ENCODE measurements at regions not wholly inside any gene's neighbourhood (a gene's known extent, or its start where the extent isn't known, plus 50 kb on each side); places are given as distances from the start of the nearest gene placed in this dataset.

GRCh38 chr14:61996753-61997152, 234.5 kb downstream of the SNAPC1 start:
- no peak overlapping the region for H3K4me3 ChIP-seq (ENCODE audit: low read depth, low read length)
- no peak for DNase-seq (ENCODE audit: low read depth)

GRCh38 chr14:61997161-61997560, 234.9 kb downstream of the SNAPC1 start:
- H3K4me3 ChIP-seq (ENCODE audit: low read depth, low read length) = no peak overlapping the region
- DNase-seq (ENCODE audit: low read depth) = no peak

DNA sequence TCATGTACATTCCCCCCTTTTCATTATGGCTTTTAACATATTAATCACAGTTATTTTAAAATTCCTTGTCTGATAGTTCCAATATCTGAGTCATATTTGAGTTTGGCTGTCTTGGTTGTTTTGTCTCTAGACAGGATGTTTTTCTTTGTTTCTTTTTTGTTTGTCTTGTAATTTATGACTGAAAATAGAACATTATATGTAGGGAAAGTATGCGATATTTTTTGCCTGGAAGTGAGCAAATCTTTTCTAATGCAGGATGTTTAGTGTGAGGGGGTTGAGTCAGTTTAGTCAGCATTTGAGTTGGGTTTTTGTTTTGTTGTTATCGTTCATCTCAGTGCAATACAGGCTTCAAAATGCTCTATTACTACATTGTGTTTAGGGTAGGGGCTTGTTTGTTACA, 239.7 kb downstream of the SNAPC1 start:
- no peak for DNase-seq (ENCODE audit: low read depth)
- no peak overlapping the region for H3K4me3 ChIP-seq (ENCODE audit: low read depth, low read length)

DNA sequence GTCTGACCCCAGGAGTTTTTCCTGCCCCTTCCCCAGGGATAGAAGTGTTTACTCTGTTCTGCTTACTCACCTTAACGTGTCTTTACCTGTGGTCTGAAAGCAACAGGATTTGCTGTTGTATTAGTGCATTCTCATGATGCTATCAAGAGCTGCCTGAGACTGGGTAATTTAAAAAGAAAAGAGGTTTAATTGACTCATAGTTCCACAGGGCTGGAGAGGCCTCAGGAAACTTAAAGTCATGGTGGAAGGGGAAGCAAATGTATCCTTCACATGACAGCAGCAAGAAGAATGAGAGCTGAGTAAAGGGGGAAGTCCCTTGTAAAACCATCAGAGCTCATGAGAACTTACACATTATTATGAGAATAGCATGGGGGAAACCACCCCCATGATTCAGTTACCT, 240.4 kb downstream of the SNAPC1 start:
- DNase-seq (ENCODE audit: low read depth) = no peak
- H3K4me3 ChIP-seq (ENCODE audit: low read depth, low read length) = no peak overlapping the region

DNA sequence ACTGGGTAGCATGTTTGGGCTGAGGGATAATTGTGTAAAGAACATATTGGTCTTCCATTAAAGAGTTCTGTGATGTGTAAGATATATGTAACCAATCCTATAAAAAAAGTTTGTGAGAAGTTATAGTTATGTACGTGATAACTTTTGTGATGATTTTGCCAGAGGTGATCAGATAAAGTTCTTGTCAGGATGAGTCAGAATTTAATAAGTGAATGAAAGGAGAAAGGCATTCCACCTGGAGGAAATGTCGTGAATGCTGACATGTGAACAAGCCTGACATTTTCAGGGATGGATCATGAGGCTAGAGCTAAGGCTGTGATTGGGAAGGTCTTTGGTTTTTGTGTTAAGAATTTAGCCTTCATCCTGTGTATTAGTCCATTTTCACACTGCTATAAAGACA, 241.5 kb downstream of the SNAPC1 start:
- H3K4me3 ChIP-seq (ENCODE audit: low read depth, low read length) = no peak overlapping the region
- DNase-seq (ENCODE audit: low read depth) = no peak

DNA sequence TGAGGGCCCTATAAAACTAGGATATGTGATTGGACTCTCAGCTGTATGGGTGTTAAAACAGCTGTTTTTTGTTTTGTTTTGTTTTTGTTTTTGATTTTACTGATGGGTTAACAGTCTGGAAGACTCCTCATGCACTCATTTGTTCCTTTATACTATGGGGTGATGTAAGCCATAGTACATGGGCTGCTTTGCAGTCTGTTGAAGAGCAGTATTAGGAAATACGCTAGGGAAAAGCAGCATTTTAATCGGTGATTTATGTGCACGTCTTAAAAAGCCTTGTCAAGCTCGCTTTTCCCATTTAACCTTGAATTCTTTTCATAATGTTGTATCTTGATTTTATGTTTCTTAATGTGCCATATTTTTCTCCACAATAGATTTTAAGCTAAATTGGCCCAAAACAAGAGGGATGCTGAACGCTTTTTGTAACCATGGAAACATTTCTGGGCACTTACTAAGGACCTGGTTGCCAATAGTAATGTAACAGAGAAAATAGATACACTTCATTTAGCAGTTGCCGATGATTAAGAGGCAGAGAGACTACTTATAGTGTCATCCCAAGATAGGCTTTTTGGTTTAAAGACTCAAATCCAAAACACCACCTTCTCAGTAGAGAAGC, 244.0 kb downstream of the SNAPC1 start:
- DNase-seq (ENCODE audit: low read depth) = no peak
- H3K4me3 ChIP-seq (ENCODE audit: low read depth, low read length) = no peak overlapping the region

GRCh38 chr14:62015243-62015642, 253.0 kb downstream of the SNAPC1 start:
- no peak overlapping the region for H3K4me3 ChIP-seq (ENCODE audit: low read depth, low read length)
- DNase-seq (ENCODE audit: low read depth) = no peak

- H3K4me3 ChIP-seq (ENCODE audit: low read depth, low read length) = no peak overlapping the region
- peak; percentile 32 for DNase-seq (ENCODE audit: low read depth)
Measured at GRCh38 chr14:62015945-62016344, 253.7 kb downstream of the SNAPC1 start.

- H3K4me3 ChIP-seq (ENCODE audit: low read depth, low read length) = no peak overlapping the region
- no peak for DNase-seq (ENCODE audit: low read depth)
Measured at GRCh38 chr14:62017651-62018230, 255.5 kb downstream of the SNAPC1 start.

GRCh38 chr14:62018606-62019005, 256.4 kb downstream of the SNAPC1 start:
- H3K4me3 ChIP-seq (ENCODE audit: low read depth, low read length) = no peak overlapping the region

GRCh38 chr14:62027958-62028357, 265.7 kb downstream of the SNAPC1 start:
- no peak for DNase-seq (ENCODE audit: low read depth)
- H3K4me3 ChIP-seq (ENCODE audit: low read depth, low read length) = no peak overlapping the region

More at GRCh38 chr14:62018606-62019005, 256.4 kb downstream of the SNAPC1 start:
- DNase-seq (ENCODE audit: low read depth) = no peak

DNA sequence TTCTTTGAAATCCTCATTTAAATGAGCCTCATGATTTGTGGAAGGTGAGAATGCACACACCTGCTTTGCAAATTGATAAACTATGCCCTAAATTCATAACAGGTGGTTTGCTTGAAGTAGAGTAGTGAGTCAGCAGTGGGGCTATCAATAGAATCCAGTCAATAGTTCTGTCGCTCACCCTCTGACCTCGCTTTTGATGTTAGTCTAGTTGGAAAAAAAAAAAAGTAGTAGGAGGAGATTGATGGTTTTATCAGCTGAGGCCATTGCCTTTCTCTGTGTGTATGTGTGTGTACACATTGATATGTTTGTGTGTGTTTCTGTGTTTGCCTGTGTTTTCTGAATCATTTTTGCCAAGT, 267.3 kb downstream of the SNAPC1 start:
- no peak overlapping the region for H3K4me3 ChIP-seq (ENCODE audit: low read depth, low read length)
- no peak for DNase-seq (ENCODE audit: low read depth)

DNA sequence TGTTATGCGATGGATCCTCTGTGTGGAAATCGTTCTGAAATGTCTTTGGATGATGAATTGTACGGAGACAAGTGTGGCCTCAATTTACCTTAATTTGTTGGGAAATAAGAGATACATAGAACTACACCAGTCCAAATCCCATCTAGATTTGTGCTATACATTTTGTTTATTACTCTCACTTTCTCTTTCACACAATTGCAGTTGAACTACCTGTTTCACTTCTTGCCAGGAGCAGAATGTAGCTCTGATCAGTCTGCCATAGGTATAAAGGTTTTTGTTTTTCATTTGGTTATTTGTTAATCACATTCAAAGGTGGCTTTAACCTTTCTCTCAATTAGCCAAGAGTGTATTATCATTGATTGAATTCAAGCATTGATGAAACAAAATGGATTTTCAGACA, 268.2 kb downstream of the SNAPC1 start:
- no peak overlapping the region for H3K4me3 ChIP-seq (ENCODE audit: low read depth, low read length)
- no peak for DNase-seq (ENCODE audit: low read depth)

DNA sequence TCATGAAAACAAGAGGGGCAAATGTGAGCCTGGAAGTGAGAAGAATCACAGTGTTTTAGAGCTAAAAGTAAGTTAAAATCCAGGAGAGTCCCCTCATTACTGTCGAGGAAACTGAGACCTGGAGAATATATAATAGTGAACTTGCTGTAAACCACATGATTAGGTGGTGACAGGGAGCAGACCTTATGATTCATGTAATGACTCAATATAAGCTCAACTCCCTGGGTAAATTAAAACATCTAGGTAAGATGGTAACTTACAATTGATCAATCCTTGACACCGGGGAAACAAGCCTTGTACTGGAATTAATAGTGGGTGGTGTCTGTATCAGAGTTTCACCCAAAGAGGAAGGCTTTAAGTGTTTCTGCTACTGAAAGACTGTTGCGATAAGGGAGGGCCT, 269.3 kb downstream of the SNAPC1 start:
- no peak overlapping the region for H3K4me3 ChIP-seq (ENCODE audit: low read depth, low read length)

DNA sequence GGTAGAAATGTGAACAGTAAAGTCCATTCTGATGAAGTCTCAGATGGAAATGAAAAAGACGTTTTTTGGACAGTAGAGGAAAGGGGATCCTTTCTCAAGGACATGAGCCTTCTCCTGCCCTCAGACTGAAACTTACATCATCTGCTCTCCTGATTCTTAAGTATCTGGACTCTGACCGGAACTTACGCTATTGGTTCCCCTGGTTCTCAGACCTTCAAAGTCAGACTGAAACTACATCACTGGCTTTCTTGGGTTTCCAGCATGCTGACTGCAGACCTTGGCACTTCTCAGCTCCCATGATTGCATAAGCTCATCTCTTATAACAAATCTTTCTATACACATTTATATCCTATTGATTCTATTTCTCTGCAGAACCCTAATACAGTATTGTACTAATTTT, 291.0 kb downstream of the SNAPC1 start:
- no peak for DNase-seq (ENCODE audit: low read depth)
- H3K4me3 ChIP-seq (ENCODE audit: low read depth, low read length) = no peak overlapping the region

More for the DNA sequence above, 269.3 kb downstream of the SNAPC1 start:
- no peak for DNase-seq (ENCODE audit: low read depth)

GRCh38 chr14:62056789-62057188, 294.6 kb downstream of the SNAPC1 start:
- no peak for DNase-seq (ENCODE audit: low read depth)

DNA sequence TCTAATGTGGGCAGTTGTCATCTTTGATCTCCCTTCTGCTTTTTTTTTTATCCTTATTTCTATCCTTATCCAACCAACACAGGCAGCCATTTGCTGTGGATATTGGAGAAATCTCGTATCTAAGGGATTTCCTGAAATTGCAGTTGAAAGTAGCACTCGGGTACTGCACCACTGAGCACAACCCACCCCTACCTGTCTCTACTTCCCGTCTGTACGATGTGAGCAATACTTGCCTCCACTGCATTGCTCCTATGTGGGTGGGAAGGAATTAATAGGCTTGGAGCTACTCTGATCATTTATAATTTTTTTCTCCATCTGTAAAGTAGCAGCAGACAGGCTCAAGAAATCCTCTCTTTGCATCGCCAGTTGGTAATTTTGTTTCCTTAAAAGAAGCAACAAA, 300.4 kb downstream of the SNAPC1 start:
- no peak overlapping the region for H3K4me3 ChIP-seq (ENCODE audit: low read depth, low read length)
- no peak for DNase-seq (ENCODE audit: low read depth)

More at GRCh38 chr14:62056789-62057188, 294.6 kb downstream of the SNAPC1 start:
- no peak overlapping the region for H3K4me3 ChIP-seq (ENCODE audit: low read depth, low read length)

DNA sequence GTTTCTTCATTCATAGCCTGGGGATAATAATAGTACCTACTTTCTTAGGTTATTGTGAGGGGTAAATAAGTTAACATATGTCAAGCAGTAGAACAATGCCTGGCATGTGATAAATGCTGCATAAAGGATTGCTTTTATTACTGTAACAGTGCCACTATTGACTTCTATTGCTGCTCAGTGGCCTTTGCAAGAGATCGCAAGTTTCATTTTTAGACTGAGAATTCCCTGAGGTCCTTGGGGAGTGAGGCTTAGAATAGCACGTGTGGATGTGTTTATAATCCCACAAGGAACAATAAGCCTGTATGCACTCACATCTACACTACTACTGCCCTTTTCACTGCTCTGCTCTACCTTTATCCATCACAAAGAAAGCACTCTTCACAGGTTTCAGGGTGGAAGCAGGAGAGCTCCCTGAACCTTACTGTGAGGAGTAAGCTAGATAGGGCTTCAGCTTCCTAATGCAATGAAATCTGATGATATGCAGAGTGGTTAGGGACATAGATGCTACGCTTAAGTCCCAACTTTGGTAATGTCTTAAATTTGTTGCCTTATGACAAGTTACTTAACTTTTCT, 302.6 kb downstream of the SNAPC1 start:
- H3K4me3 ChIP-seq (ENCODE audit: low read depth, low read length) = no peak overlapping the region
- no peak for DNase-seq (ENCODE audit: low read depth)

DNA sequence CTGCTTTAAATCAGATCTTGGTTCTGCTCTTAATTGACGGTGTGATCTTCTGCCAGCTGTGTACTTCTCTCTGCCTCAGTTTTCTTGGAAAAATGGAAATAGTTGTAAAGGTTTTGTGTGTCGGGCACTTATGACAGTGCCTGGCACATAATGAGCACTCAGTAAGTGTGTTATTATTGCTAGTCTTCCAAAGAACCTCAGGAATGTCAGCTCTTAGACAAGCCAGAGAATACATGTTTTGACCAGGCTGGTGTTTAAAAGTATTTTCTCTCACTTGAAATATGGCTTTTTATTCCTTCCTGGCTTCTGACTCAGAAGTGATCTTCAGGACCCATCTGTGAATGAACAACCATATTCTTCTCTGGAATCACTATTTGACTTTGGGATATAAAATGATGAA, 304.1 kb downstream of the SNAPC1 start:
- no peak for DNase-seq (ENCODE audit: low read depth)
- H3K4me3 ChIP-seq (ENCODE audit: low read depth, low read length) = no peak overlapping the region

DNA sequence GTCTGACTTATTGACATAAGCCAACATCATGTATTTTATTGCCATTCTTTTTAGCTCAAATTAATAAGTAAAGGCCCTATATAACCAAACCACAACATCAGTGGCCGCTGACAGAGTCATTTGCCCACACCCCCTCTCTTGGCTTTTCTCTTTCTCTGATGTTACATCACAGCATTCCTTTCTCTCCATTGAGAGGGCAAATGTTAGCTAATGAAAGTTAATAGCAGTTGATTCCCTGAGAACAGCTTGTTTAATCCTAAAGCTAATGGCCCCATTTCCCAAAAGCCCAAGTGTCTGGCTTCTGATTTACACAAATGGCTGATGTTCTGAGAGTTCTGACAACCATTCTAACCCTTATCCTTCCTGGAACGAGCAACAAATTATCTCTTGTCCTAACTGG, 308.8 kb downstream of the SNAPC1 start:
- DNase-seq (ENCODE audit: low read depth) = no peak
- no peak overlapping the region for H3K4me3 ChIP-seq (ENCODE audit: low read depth, low read length)

DNA sequence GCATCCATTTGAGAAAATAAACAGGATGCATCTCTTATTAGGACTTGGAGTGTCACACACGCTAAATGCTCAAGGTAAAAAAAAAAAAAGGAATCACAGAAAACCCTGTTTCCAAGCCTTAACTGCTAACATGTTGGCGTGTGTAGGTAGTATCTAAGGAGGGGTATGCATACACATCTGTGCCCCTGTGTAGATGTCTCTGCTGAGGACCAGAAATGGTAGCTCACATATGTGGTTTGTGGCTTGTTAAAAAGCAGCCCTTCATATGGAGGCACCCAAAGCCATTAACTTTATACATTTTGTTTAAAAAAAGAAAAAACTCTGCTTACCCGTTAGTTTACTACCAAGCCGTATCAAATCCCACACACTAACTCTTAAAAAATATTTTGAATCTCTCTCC, 314.1 kb downstream of the SNAPC1 start:
- H3K4me3 ChIP-seq (ENCODE audit: low read depth, low read length) = no peak overlapping the region
- no peak for DNase-seq (ENCODE audit: low read depth)
